Body of pancreas (tissue), 4 donors: ENCODE measurements at regions not wholly inside any gene's neighbourhood (a gene's known extent, or its start where the extent isn't known, plus 50 kb on each side); places are given as distances from the start of the nearest gene placed in this dataset.

ENCODE experiments used
- CTCF ChIP-seq, 7 experiments: fragments of 450-650 bp in 4 of 7; fragments of 200-600 bp in 3 of 7; sonication (generic) in 3 of 7; IDR thresholded peaks; one replicate each; pipeline ENCODE4 v1.5.1; 2016 to 2019; ENCODE audit warnings: antibody characterized with exemption in 7 of 7
- POLR2A ChIP-seq, 3 donors: fragments of 450-650 bp; IDR thresholded peaks; one replicate each; pipeline ENCODE4 v1.6.1; 2016; ENCODE audit warnings: antibody characterized with exemption in 3 of 3, mild to moderate bottlenecking in 2 of 3

- TF ChIP-seq CTCF (IDR thresholded peaks at IDR 0.05) (no peak), POLR2A (IDR thresholded peaks at IDR 0.05) (no peak)
These were observed 775.4 kb downstream of the MTRR start for GRCh38 chr5:8644377-8644776.
